Peyer's patch (tissue), 4 donors: ENCODE measurements at regions not wholly inside any gene's neighbourhood (a gene's known extent, or its start where the extent isn't known, plus 50 kb on each side); places are given as distances from the start of the nearest gene placed in this dataset.

Experiments used
- CTCF ChIP-seq, 6 experiments: fragments of 450-650 bp in 4 of 6; fragments of 200-600 bp in 2 of 6; sonication (generic) in 1 of 6; IDR thresholded peaks; one replicate each; pipeline ENCODE4 v1.5.1; 2017 to 2019; ENCODE audit warnings: antibody characterized with exemption in 6 of 6, mild to moderate bottlenecking in 3 of 6, moderate library complexity in 1 of 6
- POLR2A ChIP-seq, 2 donors: fragments of 450-650 bp; IDR thresholded peaks; one replicate each; pipeline ENCODE4 v1.5.1; 2017; ENCODE audit warnings: antibody characterized with exemption in 2 of 2, mild to moderate bottlenecking in 2 of 2, moderate library complexity in 2 of 2

DNA sequence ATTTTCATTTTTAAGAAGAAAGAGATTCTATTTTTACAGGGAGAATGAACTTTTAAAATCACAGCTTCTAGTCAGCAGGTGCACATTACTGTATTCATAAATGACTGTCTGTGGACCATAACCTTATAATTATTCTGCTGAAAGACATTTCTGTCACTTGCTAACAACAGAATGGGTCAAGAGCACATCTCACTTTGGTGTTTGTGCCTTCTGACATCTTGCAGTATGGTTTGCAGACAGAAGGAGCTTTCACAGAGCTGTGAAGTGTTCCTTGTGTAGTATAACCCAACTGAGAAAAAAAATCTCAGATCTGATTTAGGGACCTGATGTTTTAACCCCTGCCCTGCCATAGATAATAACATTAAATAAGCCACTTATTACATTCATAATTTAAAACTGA, 131.4 kb upstream of the CTSO start:
- TF ChIP-seq CTCF (IDR thresholded peaks at IDR 0.05) (no peak), POLR2A (IDR thresholded peaks at IDR 0.05) (no peak)
